ACHN (cell line): ENCODE measurements at regions not wholly inside any gene's neighbourhood (a gene's known extent, or its start where the extent isn't known, plus 50 kb on each side); places are given as distances from the start of the nearest gene placed in this dataset.
A peak's percentile ranks its signal among the peaks of the same experiment; 100 is the strongest.

ENCODE experiments used
- DNase-seq: peaks from one replicate; pipeline ENCODE4 v3.0.0-alpha.2; 2015
- in situ Hi-C: cut with HindIII; loops from 2 replicates; pipeline ENCODE4 v1.10.0; 2017; ENCODE audit warnings: low sequenced_read_pairs, low pct_ligation_motif_present, low pct_unique_long_range_greater_than_20kb

DNA sequence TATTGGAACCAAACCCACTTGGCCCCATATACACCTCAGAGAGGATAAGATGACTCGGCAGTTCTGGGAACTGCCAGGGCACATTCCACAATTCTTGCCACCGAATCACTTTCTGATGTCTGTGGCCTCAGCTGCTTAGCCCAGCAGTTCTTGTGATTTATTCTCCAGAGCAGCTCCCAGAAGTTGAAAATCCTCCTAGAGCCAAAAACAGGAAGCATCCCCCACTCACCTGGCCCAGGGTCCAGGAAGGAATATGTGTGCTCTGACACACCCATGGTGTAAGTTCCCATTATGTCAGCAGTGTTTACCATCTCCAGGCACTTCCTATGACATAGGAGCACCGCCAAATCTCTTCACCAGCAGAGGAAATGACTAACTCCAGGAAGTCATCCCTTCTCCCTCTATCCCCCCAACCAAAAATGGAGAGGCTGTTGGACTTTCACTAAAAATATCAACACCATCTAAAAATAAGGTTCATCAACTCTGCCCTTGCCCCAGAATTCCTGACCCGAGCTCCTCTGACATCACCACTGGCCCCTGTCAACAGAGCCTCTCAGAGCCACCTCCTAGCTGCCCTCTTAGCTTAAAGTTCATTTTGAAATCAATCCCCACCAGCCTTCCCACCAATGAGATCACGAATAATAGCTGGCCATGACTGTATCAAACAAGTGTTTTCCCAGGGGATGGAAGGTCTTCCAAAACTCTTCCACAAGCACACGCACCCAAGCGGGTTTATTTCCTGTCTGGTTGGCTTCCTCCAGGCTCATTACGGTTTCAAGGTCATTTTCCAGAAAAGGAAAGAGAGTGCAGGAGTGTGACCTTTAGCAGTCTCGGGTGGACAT is 223.1 kb upstream of the PARD3B start:
- in situ Hi-C loops: no loop called here

DNA sequence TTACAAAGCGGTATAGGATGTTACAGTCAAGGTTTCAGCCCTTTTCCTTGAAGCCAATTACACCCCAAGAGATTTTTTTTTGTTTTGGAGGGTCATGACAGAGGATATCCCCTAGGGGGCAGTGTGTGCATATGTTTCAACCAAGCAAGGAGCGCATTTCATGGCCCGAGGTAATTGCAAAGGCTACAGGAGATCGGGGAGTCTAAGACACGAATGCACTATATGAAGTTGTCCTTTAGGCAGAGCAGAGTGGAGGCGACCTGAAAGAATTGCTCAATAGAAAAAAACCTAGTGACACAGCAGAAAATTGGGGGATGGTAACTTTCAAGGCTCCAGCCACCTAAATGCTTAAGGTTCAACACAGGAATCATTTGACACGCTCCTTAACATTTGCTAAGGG is 219.8 kb upstream of the PARD3B start:
- in situ Hi-C loops: no loop called here
- DNase-seq: peak; percentile 79

More for the DNA sequence above, 223.1 kb upstream of the PARD3B start:
- no peak for DNase-seq

DNA sequence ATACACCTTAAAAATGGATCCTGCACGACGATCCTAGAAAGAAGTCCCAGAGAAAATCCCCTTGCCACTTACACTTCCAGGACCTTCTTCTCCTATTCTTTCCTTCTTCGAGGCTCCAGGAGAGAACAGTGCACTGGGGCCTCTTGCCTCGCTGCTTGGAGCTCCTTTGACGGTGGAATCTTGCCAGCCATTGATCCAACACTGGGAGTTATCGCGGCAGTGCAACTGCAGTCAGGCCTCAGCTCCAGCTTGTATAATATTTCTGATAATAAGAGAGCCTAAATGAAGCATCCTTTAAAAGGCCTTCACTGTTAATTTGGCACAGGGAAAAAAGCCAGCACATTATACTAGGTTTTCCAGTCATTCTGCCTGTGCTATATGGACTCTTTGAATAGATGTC is 216.9 kb upstream of the PARD3B start:
- no peak for DNase-seq
- in situ Hi-C loops: no loop called here

DNA sequence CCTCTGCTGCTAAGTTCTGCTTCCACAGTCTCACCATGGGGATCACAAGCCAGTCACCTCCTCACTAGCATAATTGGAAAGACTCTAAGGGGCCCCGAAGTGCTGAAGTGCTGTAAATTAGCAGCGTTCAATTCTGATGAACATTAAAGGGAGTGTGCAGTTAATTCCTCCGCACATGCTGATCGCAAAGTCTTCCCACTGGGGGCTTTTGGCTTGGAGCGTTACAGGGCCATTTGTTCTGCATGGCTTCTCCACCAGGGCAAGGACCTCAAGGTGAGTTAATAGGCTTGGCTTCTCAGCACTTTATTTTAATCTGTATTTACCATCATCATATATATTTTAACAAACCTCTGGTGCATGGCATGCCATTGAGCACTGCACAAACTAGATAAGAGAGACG is 216.3 kb upstream of the PARD3B start:
- no peak for DNase-seq
- in situ Hi-C loops: no loop called here

DNA sequence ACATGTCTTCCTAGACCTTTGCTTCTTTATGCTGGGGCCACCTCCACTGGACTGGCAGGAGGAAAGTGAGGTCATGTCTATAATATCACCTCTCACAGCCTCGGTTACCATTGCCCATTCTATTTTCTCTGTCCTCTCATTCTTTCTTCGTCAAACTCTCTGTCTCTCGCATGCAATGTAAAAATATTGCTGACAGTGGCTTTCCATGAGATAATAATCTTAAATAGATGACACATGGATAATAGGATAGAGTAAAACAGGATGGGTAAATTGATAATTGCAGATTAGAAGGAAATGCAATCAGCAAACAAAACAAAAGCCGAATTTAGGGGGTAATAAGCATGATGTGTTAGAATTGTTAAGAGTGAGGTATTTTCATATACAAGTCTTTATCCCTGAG is 215.7 kb upstream of the PARD3B start:
- in situ Hi-C loops: no loop called here
- DNase-seq: no peak

DNA sequence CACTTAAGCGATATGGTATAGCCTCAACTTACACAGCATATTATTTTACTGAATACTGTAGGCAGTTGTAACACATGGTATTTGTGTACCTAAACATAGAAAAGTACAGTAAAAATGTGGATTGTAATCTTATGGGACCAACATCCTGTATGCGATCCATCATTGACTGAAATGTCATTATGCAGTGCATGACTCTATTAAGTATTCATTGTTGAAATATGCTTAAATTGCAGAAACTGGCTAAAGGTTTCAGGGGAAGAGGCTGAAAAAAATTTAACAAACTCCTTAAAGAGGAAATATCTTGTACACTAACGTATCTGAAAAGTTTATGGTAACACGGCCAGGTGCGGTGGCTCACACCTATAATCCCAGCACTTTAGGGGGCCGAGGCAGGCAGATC is 214.1 kb upstream of the PARD3B start:
- in situ Hi-C loops: no loop called here
- no peak for DNase-seq

DNA sequence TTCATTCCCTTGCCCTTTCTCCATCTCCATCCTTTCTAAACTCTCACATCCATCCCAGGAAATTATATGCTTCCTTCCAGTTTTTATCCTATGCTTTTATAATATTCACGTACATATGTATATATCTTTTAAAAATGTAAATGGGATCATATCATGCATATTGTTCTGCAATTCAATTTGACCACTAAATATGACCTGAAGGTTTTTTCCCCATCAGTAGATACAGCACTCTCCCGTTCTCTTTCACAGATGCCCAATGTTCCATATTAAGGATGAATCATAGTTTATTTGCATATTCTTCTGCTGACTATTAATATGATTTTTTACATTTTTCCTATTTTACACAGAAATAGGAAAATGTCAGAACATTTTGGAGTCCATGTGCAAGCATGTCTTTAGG is 213.3 kb upstream of the PARD3B start:
- in situ Hi-C loops: no loop called here
- DNase-seq: no peak

DNA sequence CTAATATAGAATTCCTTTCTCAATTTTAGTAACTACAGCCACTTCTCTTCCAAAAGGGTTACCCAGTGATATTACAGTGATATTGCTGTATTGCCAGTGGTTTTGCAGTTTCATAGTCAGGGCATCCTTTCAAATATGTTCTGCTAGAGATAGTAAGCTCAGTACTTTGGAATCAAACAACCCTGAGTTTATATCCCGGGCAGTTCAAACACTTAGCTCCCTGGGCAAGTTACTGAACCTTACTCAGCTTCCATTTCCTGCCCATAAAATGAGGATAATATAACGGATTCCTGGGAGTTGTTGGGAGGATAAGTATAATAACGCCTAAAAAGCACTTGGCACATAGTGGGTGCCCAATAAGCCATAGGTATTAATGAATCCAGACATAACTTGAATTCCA is 212.6 kb upstream of the PARD3B start:
- no peak for DNase-seq
- in situ Hi-C loops: no loop called here

DNA sequence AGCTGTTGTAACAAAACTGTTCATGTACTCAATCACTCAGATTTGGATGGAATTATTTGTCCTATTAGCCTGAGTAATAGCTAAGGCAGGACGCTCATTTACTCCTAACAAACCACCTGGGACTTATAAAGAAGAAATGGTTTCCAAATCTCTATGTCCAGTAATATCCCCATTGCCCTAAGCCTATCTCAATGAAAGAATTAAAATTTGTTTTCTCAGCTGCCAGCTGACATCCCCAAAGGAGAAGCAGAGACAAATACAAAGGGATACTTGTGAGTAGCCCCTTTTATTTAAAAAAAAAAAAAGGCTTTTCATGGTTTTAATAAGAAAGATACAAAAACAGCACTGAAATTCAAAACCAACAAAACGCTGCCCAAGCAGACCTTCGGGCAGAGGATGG is 211.4 kb upstream of the PARD3B start:
- no peak for DNase-seq
- in situ Hi-C loops: no loop called here

DNA sequence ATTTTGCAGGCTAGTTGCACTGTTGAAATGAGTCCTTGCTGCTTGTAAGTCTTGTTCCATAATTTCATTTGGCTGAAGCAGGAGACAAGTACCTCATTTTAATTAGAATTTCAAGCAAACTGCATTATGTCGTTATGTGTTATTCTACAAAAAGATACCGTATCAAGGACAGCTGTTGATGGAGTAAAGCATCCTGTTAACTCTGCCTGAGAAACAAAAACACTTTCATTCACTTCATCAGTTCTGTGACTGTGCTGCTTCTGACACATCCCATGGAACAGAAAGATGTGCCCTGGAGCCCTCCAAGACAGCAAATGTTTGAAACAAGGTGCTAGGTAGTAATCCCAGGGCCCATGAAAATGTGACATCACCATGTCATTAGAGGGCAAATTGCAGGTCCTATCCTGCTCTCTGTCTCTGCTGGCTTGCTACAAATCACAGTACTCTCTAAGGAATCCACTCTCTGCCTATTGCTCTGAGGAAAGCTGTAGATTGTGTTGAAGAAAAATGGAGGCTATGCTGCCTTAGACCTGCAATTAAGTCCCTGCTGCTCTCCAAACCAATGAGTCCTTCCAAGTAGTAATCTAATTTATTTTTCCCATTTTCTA is 209.7 kb upstream of the PARD3B start:
- no peak for DNase-seq
- in situ Hi-C loops: no loop called here

DNA sequence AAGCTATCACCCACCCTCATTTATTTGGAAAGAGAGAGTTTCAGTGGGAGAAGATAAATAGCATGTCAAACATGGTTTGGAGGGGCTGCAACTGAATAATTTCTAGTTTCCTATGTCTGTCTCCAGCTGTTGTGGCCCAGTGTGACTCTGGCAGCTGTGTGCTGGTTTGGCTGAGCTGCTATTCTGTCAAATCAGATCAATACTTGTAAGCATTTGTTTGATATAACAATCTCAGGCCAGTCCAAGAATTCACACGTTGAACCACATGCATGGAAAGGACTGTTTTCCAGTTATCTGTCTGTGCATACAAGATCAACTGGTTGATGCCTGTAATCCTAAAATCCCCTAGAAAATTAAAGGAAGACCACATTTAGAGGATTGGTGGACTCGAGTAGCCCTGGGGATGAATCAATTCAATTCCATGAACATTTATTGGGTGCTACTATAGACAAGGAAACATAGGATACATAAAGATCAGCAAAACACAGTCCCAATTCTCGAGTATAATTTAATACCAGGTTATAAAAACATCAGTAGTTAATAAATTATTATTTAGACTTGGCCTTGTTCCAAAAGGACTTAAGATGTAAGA is 209.0 kb upstream of the PARD3B start:
- no peak for DNase-seq
- in situ Hi-C loops: no loop called here

DNA sequence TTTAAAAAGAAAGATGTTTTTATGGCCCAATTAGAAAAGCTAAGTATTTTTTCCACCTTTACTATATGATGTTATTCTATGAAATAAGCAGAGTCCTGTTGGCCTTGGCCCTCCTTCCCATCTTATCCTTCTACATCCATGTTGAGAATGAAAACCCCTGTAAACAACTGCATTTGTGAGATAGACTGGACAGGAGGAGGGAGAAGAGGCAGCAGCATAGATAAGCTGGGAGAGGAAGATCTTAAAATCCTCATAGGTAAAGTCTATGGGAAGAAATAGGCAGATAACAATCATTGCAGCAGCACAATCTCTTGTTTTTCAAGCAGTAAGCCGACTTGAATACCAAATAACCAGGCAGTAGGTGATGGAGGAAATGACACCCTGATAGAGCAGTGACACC is 207.6 kb upstream of the PARD3B start:
- DNase-seq: no peak
- in situ Hi-C loops: no loop called here

DNA sequence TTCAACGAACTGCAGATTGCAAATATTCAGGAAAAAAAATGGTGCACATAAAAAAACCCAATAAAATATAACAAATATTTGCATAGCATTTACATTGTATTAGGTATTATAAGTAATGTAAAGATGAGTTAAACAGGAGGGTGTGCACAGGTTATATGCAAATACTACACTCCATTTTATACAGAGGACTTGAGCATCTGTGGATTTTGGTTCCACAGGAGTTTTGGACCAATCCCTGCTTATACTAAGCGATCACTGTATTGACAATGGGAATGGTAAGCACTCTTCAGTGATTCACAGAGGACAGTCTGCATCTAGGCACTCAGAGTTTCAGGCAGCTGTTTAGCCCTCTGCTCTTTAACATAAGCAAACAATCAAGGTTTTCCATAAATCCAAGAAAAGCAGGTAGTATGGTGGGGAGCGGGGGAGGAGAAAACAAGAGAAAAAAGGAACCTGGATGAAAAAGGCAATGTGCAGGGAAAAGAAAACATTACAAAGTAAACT is 206.0 kb upstream of the PARD3B start:
- in situ Hi-C loops: no loop called here
- DNase-seq: no peak

DNA sequence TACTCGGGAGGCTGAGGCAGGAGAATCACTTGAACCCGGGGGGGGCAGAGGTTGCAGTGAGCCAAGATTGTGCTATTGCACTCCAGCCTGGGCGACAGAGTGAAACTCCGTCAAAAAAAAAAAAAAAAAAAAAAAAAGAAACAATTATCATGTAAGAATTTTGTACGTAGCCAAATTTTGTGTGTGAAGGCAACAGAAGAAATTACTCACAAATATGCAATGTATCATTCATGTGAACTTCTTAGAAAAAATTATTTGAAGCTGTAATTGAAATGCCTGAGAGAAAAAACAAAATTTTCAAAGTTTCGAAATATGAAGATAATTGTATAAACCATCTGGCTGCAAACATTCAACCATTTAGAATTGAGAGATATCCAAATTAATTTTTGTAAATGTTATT is 204.8 kb upstream of the PARD3B start:
- in situ Hi-C loops: no loop called here
- DNase-seq: no peak

DNA sequence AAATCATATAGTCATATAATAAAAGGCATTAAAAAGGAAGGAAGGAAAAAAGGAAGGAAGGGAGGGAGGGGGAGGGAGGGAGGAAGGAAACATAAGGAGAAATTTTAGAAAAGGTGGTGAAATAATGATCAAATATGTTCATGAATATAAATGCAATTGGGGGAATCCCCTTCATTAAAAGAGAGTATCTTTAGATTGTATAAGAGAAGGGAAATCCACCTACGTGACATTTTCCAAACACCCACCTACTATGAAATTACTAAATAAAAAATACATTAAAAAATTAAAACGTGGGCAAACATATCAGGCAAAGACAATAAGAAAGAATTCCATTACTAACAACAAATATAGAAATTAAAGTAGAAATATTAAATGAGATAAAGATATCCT is 203.4 kb upstream of the PARD3B start:
- in situ Hi-C loops: no loop called here
- DNase-seq: no peak

DNA sequence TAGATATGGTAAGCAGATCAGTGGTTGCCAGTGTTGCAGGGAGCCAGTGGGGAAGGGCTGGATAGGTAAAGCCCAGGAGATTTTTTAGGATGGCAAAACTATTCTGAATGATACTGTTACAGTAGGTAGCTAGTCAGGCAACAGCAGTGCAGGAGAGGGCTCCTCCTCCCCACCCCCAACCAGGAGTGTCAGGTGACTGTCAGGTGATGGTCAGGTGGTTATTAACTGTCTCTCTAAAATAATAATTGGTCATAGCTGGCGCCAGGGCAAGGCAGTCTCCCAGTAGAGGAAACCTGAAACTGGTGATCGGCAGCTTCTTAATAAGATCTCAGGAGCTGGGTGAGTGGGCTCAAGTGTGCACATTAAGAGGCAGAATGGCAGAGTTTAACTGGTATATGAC is 201.6 kb upstream of the PARD3B start:
- in situ Hi-C loops: no loop called here
- no peak for DNase-seq

DNA sequence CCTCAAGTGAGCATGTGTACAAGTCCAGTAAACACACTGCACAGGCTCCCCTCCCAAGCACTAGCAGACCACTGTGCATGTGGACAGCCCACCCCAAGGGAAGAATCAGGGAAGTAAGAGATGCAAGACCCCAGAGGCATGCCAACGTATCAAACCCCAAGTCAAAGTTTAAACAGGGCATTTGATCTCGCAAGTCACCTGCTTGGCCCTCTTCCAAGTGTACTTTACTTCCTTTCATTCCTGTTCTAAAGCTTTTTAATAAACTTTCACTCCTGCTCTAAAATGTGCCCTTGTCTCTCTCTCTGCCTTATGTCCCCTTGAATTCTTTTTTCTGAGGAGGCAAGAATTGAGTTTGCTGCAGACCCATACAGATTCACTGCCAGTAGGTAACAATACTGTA is 201.2 kb upstream of the PARD3B start:
- in situ Hi-C loops: no loop called here
- no peak for DNase-seq

DNA sequence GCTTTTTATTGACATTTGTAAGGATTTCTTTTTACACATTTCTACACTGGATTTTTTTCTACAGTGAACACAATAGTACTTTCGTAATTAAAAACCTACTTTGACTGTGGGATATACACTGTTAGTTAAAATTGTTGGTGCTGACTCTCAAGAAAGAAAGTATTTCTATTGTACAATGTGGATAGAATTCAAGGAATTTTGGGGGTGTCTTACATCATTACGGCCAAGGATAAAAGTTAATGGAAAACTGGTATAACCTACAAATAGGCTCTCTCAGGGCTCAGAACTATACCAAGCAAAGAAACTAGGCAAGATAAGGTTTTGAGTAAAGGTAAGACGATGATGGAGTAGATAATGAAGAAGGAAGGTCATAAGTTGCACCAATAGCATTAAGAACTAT is 198.4 kb upstream of the PARD3B start:
- peak; percentile 12 for DNase-seq
- in situ Hi-C loops: no loop called here

DNA sequence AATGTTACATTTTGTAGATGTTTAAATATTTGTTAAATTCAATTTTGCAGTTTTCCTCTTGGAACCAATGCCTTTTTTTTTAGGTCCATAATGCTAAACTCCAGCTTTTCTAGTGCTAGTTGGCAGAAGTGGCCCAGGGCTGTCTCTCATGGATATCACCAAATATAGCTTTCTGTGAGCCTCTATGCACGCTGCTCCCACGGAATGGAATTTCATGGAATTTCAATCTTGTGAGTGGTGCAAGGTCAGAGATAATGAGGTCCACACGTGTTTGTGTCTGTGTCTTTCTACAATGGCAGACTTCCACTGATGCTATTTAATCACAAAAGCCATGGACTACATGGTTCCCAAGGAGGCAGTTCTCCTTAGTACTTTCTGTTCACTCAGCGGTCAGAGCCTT is 191.5 kb upstream of the PARD3B start:
- no peak for DNase-seq
- in situ Hi-C loops: no loop called here

DNA sequence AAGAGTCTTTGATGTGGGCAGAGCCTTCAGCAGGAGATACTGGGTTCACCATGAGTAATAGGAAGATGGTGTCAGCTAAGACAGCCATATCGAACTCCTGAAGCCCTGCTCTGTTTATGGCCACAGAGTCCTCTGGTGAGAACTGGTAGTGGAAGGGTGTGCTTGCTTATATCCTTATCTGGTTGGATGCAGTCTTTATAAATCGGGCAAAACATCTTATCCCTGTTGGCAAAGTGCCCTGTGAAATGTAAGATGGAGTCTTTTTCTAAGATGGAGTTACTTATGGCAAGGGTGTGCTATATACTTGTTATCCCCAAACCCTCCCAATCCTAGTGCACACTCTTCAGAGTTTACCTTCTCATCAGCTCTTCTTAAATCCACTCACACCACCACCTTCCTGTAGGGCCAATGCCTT is 190.8 kb upstream of the PARD3B start:
- DNase-seq: no peak
- in situ Hi-C loops: no loop called here
